ENCODE measurements at regions not wholly inside any gene's neighbourhood (a gene's known extent, or its start where the extent isn't known, plus 50 kb on each side); places are given as distances from the start of the nearest gene placed in this dataset.

DNA sequence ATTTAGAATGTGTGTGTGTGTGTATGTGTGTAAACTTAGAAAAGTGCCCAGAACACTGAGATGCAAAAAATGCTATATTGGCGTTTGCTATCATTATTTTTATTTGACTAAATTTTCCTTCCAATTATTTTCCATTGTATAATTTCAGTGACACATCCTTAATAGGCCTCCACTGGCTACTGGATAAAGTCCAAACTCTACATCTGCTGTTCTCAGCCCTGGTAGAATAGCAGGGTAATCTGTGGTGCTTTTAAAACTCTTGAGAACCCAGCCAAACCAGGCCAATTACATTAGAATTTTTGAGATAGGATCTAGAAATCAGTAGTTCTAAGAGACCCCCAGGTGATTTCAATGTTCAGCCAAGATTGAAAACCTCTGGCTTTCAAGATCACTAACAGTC, 66.4 kb downstream of the ZNF503 start:
- Histone ChIP-seq H3F3A (ENCODE audit: insufficient read depth) (no peaks in the 10 kb centered on the region; the same call in 1 of the 2 replicates), H3K4me2 (ENCODE audit: unreplicated experiment) (no peak overlapping the region), H3K4me1 (ENCODE audit: insufficient read depth) (no peaks in the 10 kb centered on the region), H3K79me2 (ENCODE audit: insufficient read depth) (no peaks in the 10 kb centered on the region), H3K36me3 (ENCODE audit: low read depth) (no peaks in the 10 kb centered on the region), H2AFZ (no peak overlapping the region), H3K9me2 (ENCODE audit: insufficient read depth) (no peaks in the 10 kb centered on the region), H3K27me3 (replicated peaks; ENCODE audit: insufficient read depth) (peaks cover 11% of the 10 kb centered on the region), H3K4me3 (no peak overlapping the region), H3K9me3 (ENCODE audit: low read depth) (no peaks in the 10 kb centered on the region), H3K9ac (no peak overlapping the region), H3K27ac (no peak overlapping the region), H4K20me1 (ENCODE audit: insufficient read depth) (no peaks in the 10 kb centered on the region)
- in situ Hi-C loops (cut with MboI), result no loop called here
- 11 to 12% methylated on average over 1 of the region's 1 CpG for WGBS, 2 experiments (ENCODE audit: low coverage in 1 of 2, low lambda C conversion rate in 2 of 2, missing lambda C conversion rate in 2 of 2)
- no peak for TF ChIP-seq EZH2phosphoT487 (IDR thresholded peaks at IDR 0.05; ENCODE audit: insufficient read depth, low read depth)
- no peak for TF ChIP-seq EZH2 (IDR thresholded peaks at IDR 0.05; ENCODE audit: insufficient read depth, poor library complexity, severe bottlenecking)
- DNase-seq, result peak; percentile 17

DNA sequence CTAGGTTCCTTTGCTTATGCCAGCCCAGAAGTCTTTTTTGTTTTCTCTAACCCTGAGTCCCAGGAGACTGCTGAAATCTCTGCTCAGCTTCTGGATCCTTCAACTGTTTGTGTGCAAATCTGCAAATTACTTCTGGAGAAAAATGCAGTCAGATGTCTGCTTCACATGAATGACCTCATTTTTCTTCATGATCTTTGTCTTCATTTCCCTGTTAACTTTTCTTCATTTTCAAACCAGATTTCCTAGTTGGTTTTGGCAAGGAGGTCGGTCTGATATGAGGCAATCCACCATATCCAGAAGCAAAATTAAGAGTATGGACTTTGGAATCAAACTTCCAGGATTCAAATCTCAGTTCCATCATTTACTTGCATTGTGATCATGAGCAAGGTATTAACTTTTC, 66.8 kb downstream of the ZNF503 start:
- Histone ChIP-seq H3K9me2 (ENCODE audit: insufficient read depth) (no peaks in the 10 kb centered on the region), H3K4me1 (ENCODE audit: insufficient read depth) (no peaks in the 10 kb centered on the region), H3K27ac (no peak overlapping the region), H3K36me3 (ENCODE audit: low read depth) (no peaks in the 10 kb centered on the region), H3K9me3 (ENCODE audit: low read depth) (no peaks in the 10 kb centered on the region), H4K20me1 (ENCODE audit: insufficient read depth) (no peaks in the 10 kb centered on the region), H3K9ac (no peak overlapping the region), H3K4me3 (no peak overlapping the region), H3K27me3 (replicated peaks; ENCODE audit: insufficient read depth) (peaks cover 11% of the 10 kb centered on the region), H3F3A (ENCODE audit: insufficient read depth) (no peaks in the 10 kb centered on the region; the same call in 1 of the 2 replicates), H3K4me2 (ENCODE audit: unreplicated experiment) (no peak overlapping the region), H2AFZ (no peak overlapping the region), H3K79me2 (ENCODE audit: insufficient read depth) (no peaks in the 10 kb centered on the region)
- no peak for TF ChIP-seq EZH2 (IDR thresholded peaks at IDR 0.05; ENCODE audit: insufficient read depth, poor library complexity, severe bottlenecking)
- no peak for TF ChIP-seq EZH2phosphoT487 (IDR thresholded peaks at IDR 0.05; ENCODE audit: insufficient read depth, low read depth)
- in situ Hi-C loops (cut with MboI), result no loop called here
- DNase-seq, result no peak
- 0 to 4% methylated on average over 1 of the region's 1 CpG for WGBS, 2 experiments (ENCODE audit: low coverage in 1 of 2, low lambda C conversion rate in 2 of 2, missing lambda C conversion rate in 2 of 2)

DNA sequence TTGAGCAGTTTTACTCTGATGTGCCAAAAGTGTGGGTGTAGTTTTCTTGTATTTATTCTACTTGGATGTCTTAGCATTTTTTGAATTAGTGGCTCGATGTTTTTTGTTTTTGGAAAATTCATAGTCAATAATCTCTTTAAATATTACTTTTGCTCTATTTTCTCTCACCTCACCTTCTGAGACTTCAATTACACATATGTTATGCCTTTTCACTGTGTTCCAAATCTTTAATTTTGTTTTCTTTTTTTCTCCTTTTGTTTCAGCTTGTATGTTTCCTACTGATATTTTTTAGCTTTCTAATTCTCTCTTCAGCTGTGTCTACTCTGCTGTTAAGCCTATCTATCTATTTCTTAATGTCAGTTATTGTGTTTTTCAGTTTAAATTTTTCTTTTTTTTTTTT, 69.5 kb downstream of the ZNF503 start:
- in situ Hi-C loops (cut with MboI), result no loop called here
- H2AFZ ChIP-seq, result no peak overlapping the region
- H3K9me2 ChIP-seq (ENCODE audit: insufficient read depth), result no peaks in the 10 kb centered on the region
- no peaks in the 10 kb centered on the region for H3K4me1 ChIP-seq (ENCODE audit: insufficient read depth)
- H3K9me3 ChIP-seq (ENCODE audit: low read depth), result no peaks in the 10 kb centered on the region
- no peak overlapping the region for H3K4me3 ChIP-seq
- no peak for TF ChIP-seq EZH2 (IDR thresholded peaks at IDR 0.05; ENCODE audit: insufficient read depth, poor library complexity, severe bottlenecking)
- no peak for TF ChIP-seq EZH2phosphoT487 (IDR thresholded peaks at IDR 0.05; ENCODE audit: insufficient read depth, low read depth)
- no peaks in the 10 kb centered on the region for H3K79me2 ChIP-seq (ENCODE audit: insufficient read depth)
- H3K9ac ChIP-seq, result no peak overlapping the region
- no peak overlapping the region for H3K27ac ChIP-seq
- H3K36me3 ChIP-seq (ENCODE audit: low read depth), result no peaks in the 10 kb centered on the region
- no peaks in the 10 kb centered on the region for H4K20me1 ChIP-seq (ENCODE audit: insufficient read depth)
- no peaks in the 10 kb centered on the region; the same call in 1 of the 2 replicates for H3F3A ChIP-seq (ENCODE audit: insufficient read depth)
- 0 to 3% methylated on average over 1 of the region's 1 CpG for WGBS, 2 experiments (ENCODE audit: low coverage in 1 of 2, low lambda C conversion rate in 2 of 2, missing lambda C conversion rate in 2 of 2)
- no peak for DNase-seq
- H3K4me2 ChIP-seq (ENCODE audit: unreplicated experiment), result no peak overlapping the region
- H3K27me3 ChIP-seq (replicated peaks; ENCODE audit: insufficient read depth), result peaks cover 14% of the 10 kb centered on the region

DNA sequence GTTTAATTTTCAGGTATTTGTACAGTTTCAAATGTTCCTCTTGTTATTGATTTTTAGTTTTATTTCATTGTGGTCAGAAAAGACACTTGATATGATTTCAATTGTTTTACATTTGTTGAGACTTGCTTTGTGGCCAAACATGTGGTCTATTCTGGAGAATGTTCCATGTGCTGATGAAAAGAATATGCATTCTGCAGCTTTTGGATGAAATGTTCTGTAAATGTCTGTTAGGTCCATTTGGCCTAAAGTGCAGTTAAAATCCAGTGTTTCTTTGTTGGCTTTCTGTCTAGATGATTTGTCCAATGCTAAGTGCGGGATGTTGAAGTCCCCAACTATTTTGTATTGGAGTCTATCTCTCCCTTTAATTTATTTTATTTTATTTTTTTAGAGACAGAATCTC, 70.5 kb downstream of the ZNF503 start:
- Histone ChIP-seq H3K9me2 (ENCODE audit: insufficient read depth) (no peaks in the 10 kb centered on the region), H3K27me3 (replicated peaks; ENCODE audit: insufficient read depth) (peaks cover 14% of the 10 kb centered on the region), H3F3A (ENCODE audit: insufficient read depth) (no peaks in the 10 kb centered on the region; the same call in 1 of the 2 replicates), H3K4me2 (ENCODE audit: unreplicated experiment) (no peak overlapping the region), H2AFZ (no peak overlapping the region), H3K79me2 (ENCODE audit: insufficient read depth) (no peaks in the 10 kb centered on the region), H4K20me1 (ENCODE audit: insufficient read depth) (no peaks in the 10 kb centered on the region), H3K9ac (no peak overlapping the region), H3K36me3 (ENCODE audit: low read depth) (no peaks in the 10 kb centered on the region), H3K4me1 (ENCODE audit: insufficient read depth) (no peaks in the 10 kb centered on the region), H3K9me3 (ENCODE audit: low read depth) (no peaks in the 10 kb centered on the region), H3K4me3 (no peak overlapping the region), H3K27ac (no peak overlapping the region)
- TF ChIP-seq EZH2 (IDR thresholded peaks at IDR 0.05; ENCODE audit: insufficient read depth, poor library complexity, severe bottlenecking) (no peak), EZH2phosphoT487 (IDR thresholded peaks at IDR 0.05; ENCODE audit: insufficient read depth, low read depth) (no peak)
- in situ Hi-C loops (cut with MboI), result no loop called here
- DNase-seq, result no peak
- 0 to 2% methylated on average over 1 of the region's 1 CpG for WGBS, 2 experiments (ENCODE audit: low coverage in 1 of 2, low lambda C conversion rate in 2 of 2, missing lambda C conversion rate in 2 of 2)

DNA sequence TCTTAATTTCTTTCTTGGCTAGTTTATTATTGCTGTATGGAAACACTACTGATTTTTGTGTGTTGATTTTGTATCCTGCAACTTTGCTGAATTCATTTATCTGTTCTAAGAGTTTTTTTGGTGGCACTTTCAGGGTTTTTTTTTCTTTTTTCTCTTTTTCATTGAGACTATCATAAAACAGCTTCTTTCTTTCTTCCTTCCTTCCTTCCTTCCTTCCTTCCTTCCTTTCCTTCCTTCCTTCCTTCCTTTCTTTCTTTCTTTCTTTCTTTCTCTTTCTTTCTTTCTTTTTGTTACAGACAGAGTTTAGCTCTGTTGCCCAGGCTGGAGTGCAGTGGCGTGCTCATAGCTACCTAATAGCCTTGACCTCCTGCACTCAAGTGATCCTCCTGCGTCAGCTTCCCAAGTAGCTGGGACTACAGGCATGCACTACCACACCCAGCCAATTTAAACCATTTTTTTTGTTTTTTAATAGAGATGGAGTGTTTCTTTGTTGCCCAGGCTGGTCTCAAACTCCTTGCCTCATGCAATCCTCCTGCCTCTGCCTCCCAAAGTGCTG, 72.3 kb downstream of the ZNF503 start:
- no peak overlapping the region for H3K4me2 ChIP-seq (ENCODE audit: unreplicated experiment)
- H3K4me1 ChIP-seq (ENCODE audit: insufficient read depth), result no peaks in the 10 kb centered on the region
- no peak overlapping the region for H3K27ac ChIP-seq
- no peak overlapping the region for H3K9ac ChIP-seq
- no peak for DNase-seq
- H3K9me3 ChIP-seq (ENCODE audit: low read depth), result no peaks in the 10 kb centered on the region
- H3K9me2 ChIP-seq (ENCODE audit: insufficient read depth), result no peaks in the 10 kb centered on the region
- peaks cover 14% of the 10 kb centered on the region for H3K27me3 ChIP-seq (replicated peaks; ENCODE audit: insufficient read depth)
- TF ChIP-seq EZH2phosphoT487 (IDR thresholded peaks at IDR 0.05; ENCODE audit: insufficient read depth, low read depth), result no peak
- TF ChIP-seq EZH2 (IDR thresholded peaks at IDR 0.05; ENCODE audit: insufficient read depth, poor library complexity, severe bottlenecking), result no peak
- H4K20me1 ChIP-seq (ENCODE audit: insufficient read depth), result no peaks in the 10 kb centered on the region
- no peak overlapping the region for H2AFZ ChIP-seq
- H3K79me2 ChIP-seq (ENCODE audit: insufficient read depth), result no peaks in the 10 kb centered on the region
- no peaks in the 10 kb centered on the region for H3K36me3 ChIP-seq (ENCODE audit: low read depth)
- H3F3A ChIP-seq (ENCODE audit: insufficient read depth), result no peaks in the 10 kb centered on the region
- no peak overlapping the region for H3K4me3 ChIP-seq
- 71 to 85% methylated on average over 2 of the region's 2 CpGs for WGBS, 2 experiments (ENCODE audit: low coverage in 1 of 2, low lambda C conversion rate in 2 of 2, missing lambda C conversion rate in 2 of 2)
- in situ Hi-C loops (cut with MboI), result no loop called here
